Spleen (tissue), 7 donors: ENCODE measurements at regions not wholly inside any gene's neighbourhood (a gene's known extent, or its start where the extent isn't known, plus 50 kb on each side); places are given as distances from the start of the nearest gene placed in this dataset.

Source experiments
- POLR2A ChIP-seq, 3 donors: fragments of 450-650 bp; IDR thresholded peaks; one replicate each; pipeline ENCODE4 v1.5.1; 2017; ENCODE audit warnings: antibody characterized with exemption in 3 of 3, mild to moderate bottlenecking in 1 of 3
- POLR2AphosphoS5 ChIP-seq, 3 donors: sonication (generic); formaldehyde crosslinking; IDR thresholded peaks; one replicate each; pipeline ENCODE4 v1.5.1; 2017; ENCODE audit warnings: antibody characterized with exemption in 3 of 3
- TF ChIP-seq, protein P1 (sequence below), 11 experiments: fragments of 200-600 bp in 7 of 11; fragments of 450-650 bp in 4 of 11; sonication (generic) in 4 of 11; IDR thresholded peaks in 8 of 11; conservative IDR thresholded peaks in 3 of 11; 1 replicate in 7 of 11; 2 replicates in 4 of 11; pipeline versions ENCODE4 v1.4.0 to v1.8.0; 2016 to 2021; ENCODE audit warnings: antibody characterized with exemption in 11 of 11, inconsistent platforms in 4 of 11, mild to moderate bottlenecking in 1 of 11
- donor health status: DM: no; HTN: no; CAD: no; lungs with moderate emphysema.
- donor health status: DM: no; HTN: no; CAD: no.
- donor health status: DM: no; HTN: no; CAD: no.

DNA sequence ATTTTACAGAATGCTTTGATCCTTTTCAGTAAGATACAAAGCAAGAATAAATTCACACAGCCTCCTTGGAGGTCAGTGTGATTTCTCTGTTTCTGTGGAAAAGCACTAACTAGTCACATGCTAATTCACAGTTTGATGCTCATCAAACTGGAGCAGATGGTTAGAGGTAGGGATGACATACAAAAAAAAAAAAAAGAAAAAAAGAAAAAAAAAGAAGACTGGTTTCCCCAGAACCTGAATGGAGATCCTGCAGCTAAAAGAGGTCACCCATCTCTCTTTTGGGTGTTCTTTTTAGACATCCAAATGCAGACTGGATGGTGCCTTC is 123.7 kb upstream of the ANKRD55 start:
- TF ChIP-seq, protein P1, sequence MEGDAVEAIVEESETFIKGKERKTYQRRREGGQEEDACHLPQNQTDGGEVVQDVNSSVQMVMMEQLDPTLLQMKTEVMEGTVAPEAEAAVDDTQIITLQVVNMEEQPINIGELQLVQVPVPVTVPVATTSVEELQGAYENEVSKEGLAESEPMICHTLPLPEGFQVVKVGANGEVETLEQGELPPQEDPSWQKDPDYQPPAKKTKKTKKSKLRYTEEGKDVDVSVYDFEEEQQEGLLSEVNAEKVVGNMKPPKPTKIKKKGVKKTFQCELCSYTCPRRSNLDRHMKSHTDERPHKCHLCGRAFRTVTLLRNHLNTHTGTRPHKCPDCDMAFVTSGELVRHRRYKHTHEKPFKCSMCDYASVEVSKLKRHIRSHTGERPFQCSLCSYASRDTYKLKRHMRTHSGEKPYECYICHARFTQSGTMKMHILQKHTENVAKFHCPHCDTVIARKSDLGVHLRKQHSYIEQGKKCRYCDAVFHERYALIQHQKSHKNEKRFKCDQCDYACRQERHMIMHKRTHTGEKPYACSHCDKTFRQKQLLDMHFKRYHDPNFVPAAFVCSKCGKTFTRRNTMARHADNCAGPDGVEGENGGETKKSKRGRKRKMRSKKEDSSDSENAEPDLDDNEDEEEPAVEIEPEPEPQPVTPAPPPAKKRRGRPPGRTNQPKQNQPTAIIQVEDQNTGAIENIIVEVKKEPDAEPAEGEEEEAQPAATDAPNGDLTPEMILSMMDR (IDR thresholded peaks at IDR 0.05 in 8 of 11, conservative IDR thresholded peaks at IDR 0.05 in 3 of 11) = no peak
- no peak for TF ChIP-seq POLR2A (IDR thresholded peaks at IDR 0.05)
- TF ChIP-seq POLR2AphosphoS5 (IDR thresholded peaks at IDR 0.05) = no peak
